KMS-11 (cell line): ENCODE measurements at regions not wholly inside any gene's neighbourhood (a gene's known extent, or its start where the extent isn't known, plus 50 kb on each side); places are given as distances from the start of the nearest gene placed in this dataset.

Source experiments
- H2AFZ ChIP-seq: fragments of 200-600 bp; sonication (generic); 2 replicates; pipeline ENCODE4 v1.6.1; 2016; ENCODE audit warnings: antibody characterized with exemption, mixed run types, low read depth
- H3K27ac ChIP-seq: fragments of 200-600 bp; sonication (generic); 2 replicates; pipeline ENCODE4 v1.6.1; 2016; ENCODE audit warnings: mild to moderate bottlenecking, mixed run types
- H3K27me3 ChIP-seq: fragments of 200-600 bp; sonication (generic); 2 replicates; pipeline ENCODE4 v1.6.1; 2017; ENCODE audit warnings: mild to moderate bottlenecking, low read depth, mixed run types, moderate library complexity; ENCODE audit not compliant: insufficient read depth
- H3K36me3 ChIP-seq: fragments of 200-600 bp; sonication (generic); 2 replicates; pipeline ENCODE4 v1.6.1; 2017; ENCODE audit warnings: mild to moderate bottlenecking, mixed run types; ENCODE audit not compliant: insufficient read depth
- H3K4me1 ChIP-seq: fragments of 200-600 bp; sonication (generic); 2 replicates; pipeline ENCODE4 v1.6.1; 2016; ENCODE audit warnings: mild to moderate bottlenecking, low read depth, mixed run types; ENCODE audit not compliant: poor library complexity, severe bottlenecking
- H3K4me2 ChIP-seq: fragments of 200-600 bp; sonication (generic); 2 replicates; pipeline ENCODE4 v1.7.0; 2016; ENCODE audit warnings: mild to moderate bottlenecking, mixed run types
- H3K4me3 ChIP-seq: fragments of 200-600 bp; sonication (generic); IDR thresholded peaks from 2 replicates; pipeline ENCODE4 v1.6.1; 2017; ENCODE audit warnings: low read depth, low read length, mixed read lengths; ENCODE audit not compliant: insufficient read depth
- H3K79me2 ChIP-seq: fragments of 200-600 bp; sonication (generic); 2 replicates; pipeline ENCODE4 v1.6.1; 2016; ENCODE audit warnings: low read depth, mixed run types; ENCODE audit not compliant: insufficient read depth
- H3K9ac ChIP-seq: fragments of 200-600 bp; sonication (generic); 2 replicates; pipeline ENCODE4 v1.6.1; 2016; ENCODE audit warnings: mild to moderate bottlenecking, mixed run types
- H4K20me1 ChIP-seq: fragments of 200-600 bp; sonication (generic); 2 replicates; pipeline ENCODE4 v1.6.1; 2016; ENCODE audit warnings: mild to moderate bottlenecking, mixed run types; ENCODE audit not compliant: insufficient read depth
- TF ChIP-seq, protein P1 (sequence below): fragments of 200-600 bp; sonication (generic); conservative IDR thresholded peaks from 2 replicates; pipeline ENCODE4 v1.6.1; 2017; ENCODE audit warnings: low read depth, mild to moderate bottlenecking, antibody characterized with exemption, low read length, moderate library complexity, mixed read lengths

DNA sequence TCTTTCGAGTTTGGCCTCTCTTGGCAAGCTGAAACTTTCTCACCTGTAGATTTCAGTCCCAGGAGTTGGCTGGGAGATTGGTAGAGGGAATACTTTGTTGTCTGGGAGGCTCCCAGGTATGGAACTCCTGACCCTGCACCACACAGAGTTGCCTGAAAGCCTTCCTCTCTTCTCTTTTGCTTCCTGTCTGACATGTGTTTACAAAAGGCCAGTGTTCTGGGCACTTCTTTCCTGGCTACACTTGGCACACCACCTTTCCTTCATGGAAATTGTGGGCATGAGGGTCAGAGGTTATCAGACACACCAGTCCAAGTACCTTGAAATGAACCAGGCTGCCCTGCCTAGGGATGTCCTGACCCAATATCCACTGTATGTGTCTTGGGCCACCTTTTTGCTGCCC lies 123.7 kb downstream of the ABHD5 start:
- Histone ChIP-seq H3K27ac (no peak overlapping the region), H4K20me1 (no peaks in the 10 kb centered on the region), H3K4me1 (no peaks in the 10 kb centered on the region), H3K4me2 (no peak overlapping the region), H2AFZ (no peak overlapping the region), H3K36me3 (no peaks in the 10 kb centered on the region), H3K27me3 (no peaks in the 10 kb centered on the region), H3K9ac (no peak overlapping the region), H3K4me3 (no peak overlapping the region), H3K79me2 (no peaks in the 10 kb centered on the region)
- TF ChIP-seq, protein P1, sequence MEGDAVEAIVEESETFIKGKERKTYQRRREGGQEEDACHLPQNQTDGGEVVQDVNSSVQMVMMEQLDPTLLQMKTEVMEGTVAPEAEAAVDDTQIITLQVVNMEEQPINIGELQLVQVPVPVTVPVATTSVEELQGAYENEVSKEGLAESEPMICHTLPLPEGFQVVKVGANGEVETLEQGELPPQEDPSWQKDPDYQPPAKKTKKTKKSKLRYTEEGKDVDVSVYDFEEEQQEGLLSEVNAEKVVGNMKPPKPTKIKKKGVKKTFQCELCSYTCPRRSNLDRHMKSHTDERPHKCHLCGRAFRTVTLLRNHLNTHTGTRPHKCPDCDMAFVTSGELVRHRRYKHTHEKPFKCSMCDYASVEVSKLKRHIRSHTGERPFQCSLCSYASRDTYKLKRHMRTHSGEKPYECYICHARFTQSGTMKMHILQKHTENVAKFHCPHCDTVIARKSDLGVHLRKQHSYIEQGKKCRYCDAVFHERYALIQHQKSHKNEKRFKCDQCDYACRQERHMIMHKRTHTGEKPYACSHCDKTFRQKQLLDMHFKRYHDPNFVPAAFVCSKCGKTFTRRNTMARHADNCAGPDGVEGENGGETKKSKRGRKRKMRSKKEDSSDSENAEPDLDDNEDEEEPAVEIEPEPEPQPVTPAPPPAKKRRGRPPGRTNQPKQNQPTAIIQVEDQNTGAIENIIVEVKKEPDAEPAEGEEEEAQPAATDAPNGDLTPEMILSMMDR: no peak

- TF ChIP-seq, protein P1: no peak
- H3K36me3 ChIP-seq: no peaks in the 10 kb centered on the region
Observed at GRCh38 chr3:43816372-43816771, 125.6 kb downstream of the ABHD5 start.

DNA sequence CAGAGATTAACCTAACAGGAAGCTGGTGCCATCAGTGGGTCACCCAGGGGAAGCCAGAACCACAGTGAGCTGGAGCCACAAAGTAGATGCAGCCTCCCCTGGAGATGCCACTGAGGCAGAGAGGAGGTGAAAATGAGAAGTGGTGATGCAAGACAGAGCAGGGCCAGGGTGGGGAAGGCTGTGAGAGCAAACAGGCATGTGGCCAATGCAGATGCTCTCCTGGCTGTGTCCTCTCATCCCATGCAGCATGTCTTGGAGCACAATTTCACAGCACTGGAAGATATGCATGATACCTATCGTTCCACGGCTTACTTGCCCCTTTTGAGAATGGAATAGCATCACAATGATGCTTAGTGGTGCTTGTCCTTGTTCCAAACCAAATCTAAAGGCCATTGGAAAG lies 126.3 kb downstream of the ABHD5 start:
- Histone ChIP-seq H4K20me1 (no peaks in the 10 kb centered on the region), H3K4me2 (no peak overlapping the region), H2AFZ (no peak overlapping the region)

More at GRCh38 chr3:43816372-43816771, 125.6 kb downstream of the ABHD5 start:
- H3K4me1 ChIP-seq: no peaks in the 10 kb centered on the region
- H2AFZ ChIP-seq: no peak overlapping the region
- H3K27ac ChIP-seq: no peak overlapping the region
- H3K79me2 ChIP-seq: no peaks in the 10 kb centered on the region
- H4K20me1 ChIP-seq: no peaks in the 10 kb centered on the region
- H3K9ac ChIP-seq: no peak overlapping the region
- no peak overlapping the region for H3K4me2 ChIP-seq
- no peak overlapping the region for H3K4me3 ChIP-seq
- no peaks in the 10 kb centered on the region for H3K27me3 ChIP-seq

GRCh38 chr3:43817825-43818224 lies 127.1 kb downstream of the ABHD5 start:
- Histone ChIP-seq H3K27me3 (no peaks in the 10 kb centered on the region), H3K36me3 (no peaks in the 10 kb centered on the region), H3K27ac (no peak overlapping the region), H3K4me1 (no peaks in the 10 kb centered on the region), H3K4me2 (no peak overlapping the region), H3K9ac (no peak overlapping the region), H2AFZ (no peak overlapping the region), H4K20me1 (no peaks in the 10 kb centered on the region), H3K79me2 (no peaks in the 10 kb centered on the region), H3K4me3 (no peak overlapping the region)
- TF ChIP-seq, protein P1: no peak

More for the DNA sequence above, 126.3 kb downstream of the ABHD5 start:
- Histone ChIP-seq H3K27me3 (no peaks in the 10 kb centered on the region), H3K4me1 (no peaks in the 10 kb centered on the region), H3K36me3 (no peaks in the 10 kb centered on the region), H3K79me2 (no peaks in the 10 kb centered on the region), H3K27ac (no peak overlapping the region), H3K9ac (no peak overlapping the region), H3K4me3 (no peak overlapping the region)
- TF ChIP-seq, protein P1: no peak
